H1 (cell line): ENCODE measurements at regions not wholly inside any gene's neighbourhood (a gene's known extent, or its start where the extent isn't known, plus 50 kb on each side); places are given as distances from the start of the nearest gene placed in this dataset.

Experiments used
- ASH2L ChIP-seq: fragments of 200-600, 300-600 bp; sonication (generic); IDR thresholded peaks from one replicate; pipeline ENCODE4 v1.7.1; 2017; ENCODE audit warnings: low read length
- CEBPB ChIP-seq: IDR thresholded peaks from 2 replicates; pipeline ENCODE4 v1.6.1; 2012; ENCODE audit warnings: low read depth, low read length
- CHD2 ChIP-seq: IDR thresholded peaks from 2 replicates; pipeline ENCODE4 v1.6.1; 2012; ENCODE audit warnings: low read length, improper control_type of control experiment
- CHD7 ChIP-seq: fragments of 300-600 bp; sonication (generic); IDR thresholded peaks from 2 replicates; pipeline ENCODE4 v1.7.1; 2012; ENCODE audit warnings: low read length, moderate library complexity, mild to moderate bottlenecking, inconsistent platforms; ENCODE audit not compliant: insufficient replicate concordance
- GABPA ChIP-seq: IDR thresholded peaks from 2 replicates; pipeline ENCODE4 v1.6.1; 2011; ENCODE audit warnings: mild to moderate bottlenecking, low read length, moderate library complexity, borderline replicate concordance; ENCODE audit not compliant: insufficient read depth
- KDM4A ChIP-seq: IDR thresholded peaks from one replicate; pipeline ENCODE4 v1.7.1; 2012; ENCODE audit warnings: low read depth, mild to moderate bottlenecking, moderate library complexity, low read length, inconsistent platforms; ENCODE audit not compliant: severe bottlenecking
- KDM5A ChIP-seq: fragments of 200-600 bp; IDR thresholded peaks from 2 replicates; pipeline ENCODE4 v1.7.1; 2012; ENCODE audit warnings: mild to moderate bottlenecking, low read length, inconsistent platforms, mixed read lengths
- NANOG ChIP-seq: IDR thresholded peaks from 2 replicates; pipeline ENCODE4 v1.6.1; 2011; ENCODE audit warnings: low read length, low read depth, mild to moderate bottlenecking, inconsistent platforms; ENCODE audit not compliant: insufficient read depth, poor library complexity, severe bottlenecking
- SP1 ChIP-seq: IDR thresholded peaks from 2 replicates; pipeline ENCODE4 v1.6.1; 2011; ENCODE audit warnings: low read depth, low read length
- TCF12 ChIP-seq: IDR thresholded peaks from 2 replicates; pipeline ENCODE4 v1.6.1; 2011; ENCODE audit warnings: low read depth, mild to moderate bottlenecking, low read length

DNA sequence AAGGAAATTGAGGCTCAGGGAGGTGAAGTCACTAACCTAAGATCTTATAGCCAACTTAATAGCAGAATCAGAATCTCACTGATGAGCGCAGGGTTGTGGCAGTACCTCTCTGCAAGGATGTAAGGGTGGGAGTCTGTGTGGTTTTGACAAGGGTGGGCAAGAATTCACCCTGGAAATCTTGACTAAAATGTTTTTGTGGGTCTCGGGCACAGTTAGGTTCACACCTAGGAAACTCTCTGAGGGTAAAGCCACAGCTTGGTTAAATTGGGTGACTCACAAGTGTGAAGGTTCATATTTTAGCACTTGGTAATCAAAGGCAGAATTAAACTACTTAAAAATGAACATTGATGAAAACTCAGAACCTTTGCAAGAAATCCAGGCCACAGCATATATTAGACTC lies 178.2 kb upstream of the EOMES start (continued):
- no peak for TF ChIP-seq CHD7
- TF ChIP-seq CHD2, result no peak
- no peak for TF ChIP-seq CEBPB
- TF ChIP-seq TCF12, result no peak
- no peak for TF ChIP-seq KDM4A
- no peak for TF ChIP-seq KDM5A
- no peak for TF ChIP-seq NANOG
- no peak for TF ChIP-seq SP1
- TF ChIP-seq ASH2L, result no peak
- TF ChIP-seq GABPA, result no peak
